ENCODE measurements at regions not wholly inside any gene's neighbourhood (a gene's known extent, or its start where the extent isn't known, plus 50 kb on each side); places are given as distances from the start of the nearest gene placed in this dataset.
A peak's percentile ranks its signal among the peaks of the same experiment; 100 is the strongest.

DNA sequence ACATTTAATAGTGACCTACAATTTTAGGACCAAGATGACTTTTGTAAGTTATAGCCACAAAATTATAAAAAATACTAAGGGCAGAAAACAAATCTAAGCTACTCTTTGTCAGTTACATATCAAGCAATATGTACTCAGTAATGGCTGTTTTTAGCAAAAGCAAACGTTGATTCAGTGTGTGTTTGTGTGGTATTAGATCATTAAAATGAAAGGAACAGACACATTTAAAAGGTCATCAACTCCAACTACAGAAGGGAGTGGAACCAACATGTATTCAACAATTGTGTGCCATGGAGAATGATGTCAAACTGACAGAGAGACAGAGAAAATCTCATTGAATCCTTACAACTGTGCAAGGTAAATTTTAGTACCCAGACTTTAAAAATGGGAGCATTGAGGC, 268.8 kb upstream of the STT3B start:
- Mint-ChIP-seq H3K4me3 (no peak overlapping the region), H3K27ac (no peak overlapping the region), H3K36me3 (peaks cover 1% of the 10 kb centered on the region), H3K4me1 (peaks cover 3% of the 10 kb centered on the region), H3K27me3 (no peaks in the 10 kb centered on the region), H3K9me3 (peaks cover 6% of the 10 kb centered on the region)
- POLR2A ChIA-PET: no interaction called here
- DNase-seq (no peak), ATAC-seq (ENCODE audit: low read depth) (no peak)

GRCh38 chr3:31265646-31266428, 266.9 kb upstream of the STT3B start:
- Mint-ChIP-seq H3K27ac (no peak overlapping the region), H3K27me3 (no peaks in the 10 kb centered on the region), H3K4me1 (peaks cover 3% of the 10 kb centered on the region), H3K4me3 (no peak overlapping the region), H3K9me3 (no peaks in the 10 kb centered on the region), H3K36me3 (no peaks in the 10 kb centered on the region)
- POLR2A ChIA-PET: no interaction called here
- DNase-seq (no peak), ATAC-seq (ENCODE audit: low read depth) (no peak)

DNA sequence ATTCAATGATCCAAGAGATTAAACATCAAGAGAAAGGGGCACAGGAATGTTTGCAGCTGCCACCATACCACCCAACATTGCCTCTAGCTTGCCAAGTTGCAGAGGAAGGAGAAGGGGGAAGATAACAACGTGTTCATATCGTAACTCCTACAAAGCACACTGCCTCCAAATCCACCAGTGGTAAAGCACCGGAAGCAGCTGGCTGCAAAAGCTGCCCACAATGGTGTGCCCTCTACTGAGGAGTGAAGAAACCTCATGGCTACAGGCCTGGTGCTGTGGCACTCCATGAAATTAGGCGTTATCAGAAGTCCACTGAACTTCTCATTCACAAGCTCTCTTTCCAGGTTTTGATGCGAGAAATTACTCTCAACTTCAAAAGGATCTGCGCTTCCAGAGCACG, 263.9 kb upstream of the STT3B start:
- POLR2A ChIA-PET: no interaction called here
- Mint-ChIP-seq H3K27ac (no peak overlapping the region), H3K9me3 (peaks cover 2% of the 10 kb centered on the region), H3K4me1 (peaks cover 11% of the 10 kb centered on the region), H3K4me3 (no peak overlapping the region), H3K27me3 (peaks cover 3% of the 10 kb centered on the region), H3K36me3 (no peaks in the 10 kb centered on the region)
- DNase-seq: no peak
- no peak for ATAC-seq (ENCODE audit: low read depth)

DNA sequence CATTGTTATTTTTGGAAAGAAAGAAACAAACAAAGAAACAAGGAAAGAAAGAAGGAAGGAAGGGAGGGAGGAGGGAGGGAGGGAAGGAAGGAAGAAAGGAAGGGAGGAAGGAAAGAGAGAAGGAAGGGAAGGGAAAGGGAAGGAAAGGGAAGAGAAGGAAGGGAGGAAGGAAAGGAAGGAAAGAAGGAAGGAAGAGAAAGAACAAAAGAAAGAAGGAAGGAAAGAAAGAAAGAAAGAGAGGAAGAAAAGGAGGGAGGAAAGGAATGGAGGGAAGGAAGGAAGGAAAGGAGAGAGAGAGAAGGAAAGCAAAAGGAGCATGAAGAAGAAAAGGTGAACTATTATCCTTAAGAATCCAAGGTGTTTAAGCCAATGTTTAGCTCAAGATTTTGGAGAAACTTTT, 262.7 kb upstream of the STT3B start:
- Mint-ChIP-seq H3K4me1 (peaks cover 11% of the 10 kb centered on the region), H3K36me3 (no peaks in the 10 kb centered on the region), H3K4me3 (no peak overlapping the region), H3K9me3 (peaks cover 2% of the 10 kb centered on the region), H3K27ac (no peak overlapping the region), H3K27me3 (peaks cover 3% of the 10 kb centered on the region)
- ATAC-seq (ENCODE audit: low read depth) (no peak), DNase-seq (no peak)
- POLR2A ChIA-PET: no interaction called here

DNA sequence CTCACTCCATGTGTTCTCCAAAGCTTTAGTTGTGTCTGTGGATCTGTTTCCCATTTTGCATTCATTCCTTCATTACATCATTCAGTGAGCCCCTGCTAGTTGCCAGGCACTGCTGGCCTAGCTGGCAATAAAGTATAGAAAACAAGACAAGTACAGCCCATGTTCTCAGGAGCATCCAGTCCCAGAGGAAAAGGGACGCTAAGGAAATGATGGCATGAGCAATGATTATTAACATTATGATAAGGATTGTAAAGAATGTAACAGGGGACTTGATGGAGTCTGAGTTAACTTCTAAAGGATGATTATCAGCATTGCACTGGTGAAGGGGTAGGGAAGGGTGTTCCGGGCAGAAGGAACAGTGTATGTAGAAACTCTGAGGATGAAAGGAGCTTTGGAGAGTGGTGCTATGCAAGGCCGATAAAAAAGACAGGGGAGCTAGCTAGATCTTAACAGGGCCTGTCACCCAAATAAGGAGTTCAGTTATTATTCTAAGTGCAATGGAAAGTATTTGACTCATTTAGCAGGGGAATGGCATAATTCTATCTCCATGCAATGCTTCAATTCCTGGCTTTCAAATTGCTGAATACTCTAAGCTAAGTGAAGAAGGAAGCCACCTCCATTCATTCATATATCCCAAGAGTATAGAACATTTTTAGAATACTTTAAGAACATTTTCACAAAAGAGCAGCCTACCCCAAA, 258.2 kb upstream of the STT3B start:
- DNase-seq (no peak), ATAC-seq (ENCODE audit: low read depth) (no peak)
- no peaks in the 10 kb centered on the region for H3K36me3 Mint-ChIP-seq
- peaks cover 2% of the 10 kb centered on the region for H3K9me3 Mint-ChIP-seq
- peaks cover 15% of the 10 kb centered on the region for H3K4me1 Mint-ChIP-seq
- no peak overlapping the region for H3K4me3 Mint-ChIP-seq
- H3K27ac Mint-ChIP-seq: no peak overlapping the region
- H3K27me3 Mint-ChIP-seq: peaks cover 3% of the 10 kb centered on the region
- POLR2A ChIA-PET: no interaction called here

- POLR2A ChIA-PET: no interaction called here
- H3K27ac Mint-ChIP-seq: no peak overlapping the region
- DNase-seq (no peak), ATAC-seq (ENCODE audit: low read depth) (no peak)
- H3K9me3 Mint-ChIP-seq: peaks cover 2% of the 10 kb centered on the region
- no peaks in the 10 kb centered on the region for H3K36me3 Mint-ChIP-seq
- peaks cover 15% of the 10 kb centered on the region for H3K4me1 Mint-ChIP-seq
- no peak overlapping the region for H3K4me3 Mint-ChIP-seq
- peaks cover 3% of the 10 kb centered on the region for H3K27me3 Mint-ChIP-seq
These were observed 257.6 kb upstream of the STT3B start for GRCh38 chr3:31275038-31275572.

DNA sequence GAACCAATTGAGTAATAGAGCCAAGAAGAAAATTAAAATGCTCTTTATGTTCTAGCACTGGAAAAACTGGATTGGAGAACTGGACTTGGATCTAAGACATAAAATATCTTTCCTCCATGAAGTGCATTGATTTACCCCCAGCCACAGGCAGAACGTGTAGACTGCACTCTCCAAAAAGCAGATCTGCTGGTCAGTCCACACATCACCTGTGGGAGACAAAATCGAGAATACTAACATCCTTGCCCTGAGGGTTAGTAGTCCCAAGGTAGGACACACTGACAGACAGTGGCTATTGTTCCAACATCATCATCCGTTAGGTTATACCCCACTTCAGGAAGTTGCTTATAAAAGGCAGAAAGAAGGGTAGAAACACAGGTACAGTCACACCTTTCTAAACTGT, 257.1 kb upstream of the STT3B start:
- H3K36me3 Mint-ChIP-seq: no peaks in the 10 kb centered on the region
- H3K27ac Mint-ChIP-seq: no peak overlapping the region
- no peak overlapping the region for H3K4me3 Mint-ChIP-seq
- POLR2A ChIA-PET: no interaction called here
- peaks cover 3% of the 10 kb centered on the region for H3K27me3 Mint-ChIP-seq
- peaks cover 2% of the 10 kb centered on the region for H3K9me3 Mint-ChIP-seq
- peaks cover 15% of the 10 kb centered on the region for H3K4me1 Mint-ChIP-seq
- ATAC-seq (ENCODE audit: low read depth): no peak
- no peak for DNase-seq

DNA sequence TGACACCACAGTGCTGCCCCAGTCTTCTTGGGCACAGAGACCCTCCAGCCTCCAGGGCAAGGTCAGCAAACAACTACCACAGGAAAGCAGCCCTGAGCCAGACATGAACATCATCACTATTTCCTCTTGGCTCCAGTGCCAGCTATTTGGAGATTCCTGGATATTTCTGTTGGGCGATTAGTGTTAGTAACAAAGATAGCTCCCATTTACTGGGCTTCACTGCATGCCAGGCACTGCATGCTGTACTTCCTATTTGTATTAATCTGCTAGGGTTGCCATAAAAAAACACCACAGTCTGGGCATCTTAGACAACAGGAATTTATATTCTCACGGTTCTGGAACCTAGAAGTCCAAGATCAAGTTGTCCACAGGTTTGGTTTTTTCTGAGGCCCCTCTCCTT, 255.1 kb upstream of the STT3B start:
- H3K27ac Mint-ChIP-seq: no peak overlapping the region
- no peaks in the 10 kb centered on the region for H3K27me3 Mint-ChIP-seq
- POLR2A ChIA-PET: no interaction called here
- peaks cover 3% of the 10 kb centered on the region for H3K9me3 Mint-ChIP-seq
- ATAC-seq (ENCODE audit: low read depth) (no peak), DNase-seq (no peak)
- no peak overlapping the region for H3K4me3 Mint-ChIP-seq
- H3K4me1 Mint-ChIP-seq: peaks cover 8% of the 10 kb centered on the region
- peaks cover under 1% of the 10 kb centered on the region for H3K36me3 Mint-ChIP-seq

DNA sequence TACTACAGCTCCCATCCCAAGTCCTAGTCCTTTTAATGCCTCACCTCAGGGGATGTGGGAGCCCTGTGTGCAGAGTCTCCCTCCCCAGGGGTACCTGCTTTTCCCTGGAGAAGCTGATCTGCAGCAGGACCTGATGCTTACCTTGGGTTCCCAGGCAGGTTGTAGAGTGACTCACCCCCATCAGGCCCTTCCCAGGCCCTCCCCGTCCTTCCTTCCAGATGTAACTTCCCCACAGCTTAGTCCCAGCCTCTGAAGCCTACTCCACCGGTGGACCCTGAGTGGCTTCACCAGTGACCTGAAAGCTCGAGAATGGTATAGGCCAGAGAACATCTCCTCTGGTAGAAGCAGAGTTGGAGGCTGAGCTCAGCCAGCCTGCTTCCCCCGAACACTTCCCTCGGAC, 254.2 kb upstream of the STT3B start:
- ATAC-seq (ENCODE audit: low read depth): no peak

DNA sequence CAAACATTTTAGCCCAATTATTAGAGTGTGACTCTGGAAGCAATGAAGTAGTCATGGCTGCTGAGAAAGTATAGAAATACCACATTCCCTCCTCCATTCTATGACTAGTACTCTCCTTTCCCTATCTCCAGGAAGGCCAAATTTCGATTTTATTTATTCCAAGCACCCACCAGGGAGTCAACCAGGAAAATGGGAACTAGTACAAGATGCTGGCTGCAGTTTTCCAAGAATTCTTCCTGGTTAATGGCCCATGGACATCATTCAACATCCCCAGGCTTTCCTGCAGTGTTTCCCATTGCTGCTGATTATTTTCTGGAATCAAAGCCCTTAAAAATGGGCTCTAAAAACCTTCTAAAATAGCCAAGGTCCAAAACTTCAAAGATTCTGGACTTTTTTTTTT, 247.9 kb upstream of the STT3B start:
- Mint-ChIP-seq H3K4me3 (no peak overlapping the region), H3K27ac (no peak overlapping the region), H3K9me3 (peaks cover 3% of the 10 kb centered on the region), H3K27me3 (no peaks in the 10 kb centered on the region), H3K36me3 (peaks cover 1% of the 10 kb centered on the region), H3K4me1 (peaks cover 10% of the 10 kb centered on the region)
- POLR2A ChIA-PET: interaction anchor here (0.7 kb wide), 1 partner anchor 300 kb away, joined by 3 read pairs; no protein-coding TSS in a partner anchor
- DNase-seq (no peak), ATAC-seq (ENCODE audit: low read depth) (no peak)

More for the DNA sequence above, 254.2 kb upstream of the STT3B start:
- Mint-ChIP-seq H3K4me1 (peaks cover 7% of the 10 kb centered on the region), H3K36me3 (peaks cover 1% of the 10 kb centered on the region), H3K9me3 (peaks cover 3% of the 10 kb centered on the region), H3K27ac (no peak overlapping the region), H3K27me3 (no peaks in the 10 kb centered on the region), H3K4me3 (no peak overlapping the region)
- DNase-seq: no peak
- POLR2A ChIA-PET: no interaction called here

DNA sequence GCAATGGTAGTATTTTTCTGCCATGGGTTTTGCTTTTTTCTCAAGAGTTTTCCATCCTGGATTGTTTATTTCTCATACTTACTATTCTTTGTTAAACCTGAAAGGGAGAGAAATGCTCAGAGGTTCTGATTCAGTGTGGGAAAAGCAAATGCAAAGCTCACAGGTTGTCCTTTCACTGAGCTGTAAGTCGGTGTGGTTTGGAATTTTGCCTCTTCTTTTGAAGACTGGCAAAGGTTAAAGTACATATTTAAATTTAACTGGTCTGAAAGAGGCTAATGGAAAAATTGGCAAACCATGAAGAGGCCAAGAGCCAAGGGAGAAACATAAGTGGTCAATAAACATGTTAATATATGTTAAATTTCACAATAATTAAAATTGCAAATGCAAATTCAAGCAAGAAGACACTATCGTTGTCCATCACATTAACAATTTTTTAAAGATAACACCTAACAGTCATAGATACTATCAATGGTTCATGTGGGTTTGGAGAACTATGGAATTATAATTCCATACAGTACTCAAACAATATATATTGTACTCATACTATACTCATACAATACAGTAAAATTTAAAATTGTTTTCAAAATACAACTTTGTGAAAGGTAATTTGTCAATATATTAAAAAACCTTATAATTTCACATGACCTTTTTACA, 246.8 kb upstream of the STT3B start:
- ATAC-seq (ENCODE audit: low read depth) (no peak), DNase-seq (no peak)
- POLR2A ChIA-PET: no interaction called here
- no peaks in the 10 kb centered on the region for H3K27me3 Mint-ChIP-seq
- H3K27ac Mint-ChIP-seq: no peak overlapping the region
- peaks cover 5% of the 10 kb centered on the region for H3K9me3 Mint-ChIP-seq
- H3K4me1 Mint-ChIP-seq: peaks cover 13% of the 10 kb centered on the region
- H3K4me3 Mint-ChIP-seq: no peak overlapping the region
- H3K36me3 Mint-ChIP-seq: peaks cover 3% of the 10 kb centered on the region

- peaks cover 3% of the 10 kb centered on the region for H3K36me3 Mint-ChIP-seq
- H3K27me3 Mint-ChIP-seq: no peaks in the 10 kb centered on the region
- POLR2A ChIA-PET: no interaction called here
- no peak overlapping the region for H3K27ac Mint-ChIP-seq
- peaks cover 13% of the 10 kb centered on the region for H3K4me1 Mint-ChIP-seq
- no peak overlapping the region for H3K4me3 Mint-ChIP-seq
- H3K9me3 Mint-ChIP-seq: peaks cover 4% of the 10 kb centered on the region
- ATAC-seq (ENCODE audit: low read depth): no peak
- no peak for DNase-seq
These were observed 244.5 kb upstream of the STT3B start for GRCh38 chr3:31288224-31288623.

GRCh38 chr3:31288641-31289100, 244.1 kb upstream of the STT3B start:
- H3K27ac Mint-ChIP-seq: no peak overlapping the region
- peak; percentile 34 for DNase-seq
- H3K4me1 Mint-ChIP-seq: peaks cover 13% of the 10 kb centered on the region
- H3K27me3 Mint-ChIP-seq: no peaks in the 10 kb centered on the region
- H3K4me3 Mint-ChIP-seq: peak overlapping the region; percentile 8
- ATAC-seq (ENCODE audit: low read depth): peak; percentile 56
- H3K36me3 Mint-ChIP-seq: peaks cover 3% of the 10 kb centered on the region
- POLR2A ChIA-PET: interaction anchor here (0.6 kb wide), 1 partner anchor 257 kb away, joined by 3 read pairs; no protein-coding TSS in a partner anchor
- H3K9me3 Mint-ChIP-seq: peaks cover 4% of the 10 kb centered on the region
